ENCODE measurements at regions not wholly inside any gene's neighbourhood (a gene's known extent, or its start where the extent isn't known, plus 50 kb on each side); places are given as distances from the start of the nearest gene placed in this dataset.

- no peak for DNase-seq
These were observed 345.2 kb downstream of the USP25 start for GRCh38 chr21:16074950-16075489.

DNA sequence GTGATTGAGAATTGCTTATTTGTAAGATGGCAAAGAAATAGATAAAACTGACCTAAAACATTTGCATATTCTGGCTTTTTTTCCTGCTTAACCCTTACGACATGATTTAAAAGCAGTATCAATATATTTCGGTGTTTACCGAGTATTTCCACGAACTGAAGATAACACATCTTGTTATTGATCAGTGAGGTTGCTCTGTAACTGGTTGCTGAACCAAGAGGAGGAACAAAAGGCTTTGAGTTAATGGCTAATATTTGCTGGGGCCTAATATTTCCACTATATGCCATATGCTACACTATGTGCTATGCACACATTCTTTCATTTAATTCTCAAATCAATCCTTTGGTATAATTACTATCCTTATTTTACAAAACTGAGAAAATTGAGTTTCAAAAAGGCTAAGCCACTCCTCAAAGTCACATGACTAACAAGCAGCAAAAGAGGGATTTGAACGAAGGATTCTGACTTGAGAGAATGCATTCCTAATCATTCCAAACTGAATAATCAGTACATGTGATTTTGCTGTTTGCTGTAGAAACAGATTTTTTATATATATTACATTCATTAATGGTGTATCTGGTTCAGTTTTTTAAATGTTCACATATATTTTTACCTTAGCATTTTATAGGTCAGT is 346.0 kb downstream of the USP25 start:
- no peak for DNase-seq

DNA sequence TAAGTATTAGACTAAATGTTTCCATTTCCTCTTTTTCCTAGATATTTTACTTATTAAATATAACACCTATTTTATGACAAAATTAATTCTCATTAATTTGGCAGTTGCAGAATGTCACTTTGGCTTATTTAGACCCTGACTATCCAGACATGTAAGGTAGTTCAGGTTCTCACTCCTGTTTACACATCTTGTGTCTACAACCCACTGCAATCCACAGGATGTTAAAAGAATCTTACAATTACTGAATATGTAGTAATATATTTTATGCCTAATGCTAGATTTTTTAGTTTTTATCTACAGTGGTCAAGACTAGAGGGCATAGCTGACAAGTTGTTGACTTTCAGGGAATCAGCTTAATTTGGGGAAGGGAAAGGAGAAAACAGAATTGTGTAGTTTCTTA is 346.7 kb downstream of the USP25 start:
- DNase-seq = no peak

- no peak for DNase-seq
These were observed 348.6 kb downstream of the USP25 start for GRCh38 chr21:16078382-16078781.

GRCh38 chr21:16079830-16080229 is 350.0 kb downstream of the USP25 start:
- no peak for DNase-seq

- no peak for DNase-seq
These were observed 351.5 kb downstream of the USP25 start for GRCh38 chr21:16081304-16081703.

- no peak for DNase-seq
These were observed 352.4 kb downstream of the USP25 start for GRCh38 chr21:16082038-16082816.

GRCh38 chr21:16084776-16085364 is 355.1 kb downstream of the USP25 start:
- no peak for DNase-seq

DNA sequence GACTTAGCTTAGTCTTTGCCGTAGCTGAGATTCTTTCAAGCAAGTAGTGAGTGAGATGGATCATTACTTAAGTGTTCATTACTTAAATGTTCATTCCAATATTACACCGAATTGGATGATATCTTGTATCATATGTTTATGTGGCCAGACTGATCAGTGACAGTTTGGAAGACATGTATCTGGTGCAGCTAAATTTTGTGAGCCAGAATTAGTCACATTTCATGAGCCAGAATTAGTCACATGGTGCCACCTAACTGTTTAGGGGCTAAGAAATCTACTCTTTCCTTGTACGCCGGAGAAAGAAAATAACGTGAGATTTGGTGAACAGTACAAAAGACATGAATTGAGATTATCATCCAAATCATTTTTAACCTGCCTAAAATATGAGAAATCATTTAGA is 355.6 kb downstream of the USP25 start:
- DNase-seq = no peak

GRCh38 chr21:16086121-16086520 is 356.3 kb downstream of the USP25 start:
- no peak for DNase-seq

DNA sequence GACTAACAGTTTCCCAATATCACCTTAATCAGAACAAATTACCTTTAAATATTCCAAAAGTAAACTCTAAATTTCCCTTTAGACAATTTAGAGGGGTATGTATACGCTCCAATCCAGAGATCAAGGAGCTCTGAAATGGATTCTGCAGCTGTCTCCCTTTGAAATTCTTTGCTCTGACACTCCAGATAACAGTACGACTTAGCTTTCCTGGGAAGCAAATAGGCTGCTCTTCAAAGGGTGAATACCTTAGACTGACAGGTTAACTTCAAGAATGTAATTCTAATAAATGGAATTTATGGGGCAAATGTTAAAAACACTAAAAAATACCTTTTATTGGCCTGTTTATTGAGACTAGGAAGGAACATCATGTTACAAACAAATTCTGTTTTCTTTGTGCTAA is 357.2 kb downstream of the USP25 start:
- no peak for DNase-seq

GRCh38 chr21:16087523-16087922 is 357.7 kb downstream of the USP25 start:
- no peak for DNase-seq

GRCh38 chr21:16088056-16088455 is 358.3 kb downstream of the USP25 start:
- no peak for DNase-seq

DNA sequence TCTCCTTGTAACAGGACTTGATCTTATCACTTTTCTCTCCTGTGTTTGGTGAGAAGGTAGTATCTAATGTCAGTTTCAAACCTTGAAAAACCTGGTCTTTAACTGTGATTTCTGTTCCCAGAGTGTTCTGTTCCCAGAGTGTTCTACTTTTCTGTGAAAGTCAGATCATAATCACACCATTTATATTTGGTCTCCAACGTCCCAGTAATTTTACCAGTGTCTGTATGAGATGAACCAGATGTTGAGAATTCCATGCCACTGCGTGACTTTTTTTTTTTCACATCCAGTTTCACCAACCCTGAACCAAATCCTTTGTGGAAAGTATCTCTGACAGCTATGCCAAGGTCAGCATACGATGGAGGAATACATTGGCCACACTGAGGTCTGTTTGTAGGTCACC is 365.2 kb downstream of the USP25 start:
- no peak for DNase-seq

GRCh38 chr21:16096988-16097387 is 367.2 kb downstream of the USP25 start:
- DNase-seq = no peak

DNA sequence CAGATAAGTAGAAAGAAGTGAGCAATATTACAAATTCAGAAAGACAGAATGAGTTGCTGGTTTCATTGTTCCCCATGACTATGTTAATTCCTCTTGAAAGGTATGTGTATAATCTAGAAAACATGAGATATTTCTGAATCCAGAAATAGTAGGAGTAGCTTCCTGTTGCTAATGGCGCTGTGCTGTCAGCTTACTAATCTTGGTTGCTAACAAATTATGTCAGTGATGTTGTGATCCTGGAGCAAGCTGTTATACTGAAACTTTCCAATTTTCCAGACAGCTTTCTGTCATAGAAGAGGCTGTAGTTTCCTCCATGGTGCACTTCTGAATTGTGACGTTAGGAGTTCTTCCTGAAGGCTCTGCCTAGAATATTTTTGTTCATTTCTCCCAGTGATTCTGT is 372.3 kb downstream of the USP25 start:
- no peak for DNase-seq

DNA sequence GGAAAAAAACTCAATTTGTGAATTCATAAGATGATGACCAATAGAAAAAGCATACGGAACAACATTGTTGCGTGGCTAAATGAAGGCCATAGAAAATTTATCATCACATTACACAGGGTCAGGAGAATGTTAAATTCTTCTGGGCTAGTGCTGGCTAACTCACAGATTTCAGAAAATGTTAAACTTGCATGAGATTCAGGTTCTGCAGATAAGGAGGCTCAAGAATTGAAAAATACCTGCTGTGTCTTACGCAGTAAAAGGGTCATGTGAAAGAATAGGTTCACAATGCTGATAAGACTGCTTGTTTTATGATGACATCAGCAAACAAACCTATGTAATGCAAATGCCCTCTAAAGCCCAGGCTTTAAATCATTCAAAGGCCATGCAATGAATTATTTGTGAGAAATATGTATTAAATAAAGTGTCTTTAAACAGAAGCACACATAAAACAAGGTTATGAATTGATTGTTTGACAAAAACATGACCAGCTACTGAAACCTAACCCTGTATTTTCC is 378.8 kb downstream of the USP25 start:
- no peak for DNase-seq

GRCh38 chr21:16113052-16113715 is 383.4 kb downstream of the USP25 start:
- DNase-seq = no peak

DNA sequence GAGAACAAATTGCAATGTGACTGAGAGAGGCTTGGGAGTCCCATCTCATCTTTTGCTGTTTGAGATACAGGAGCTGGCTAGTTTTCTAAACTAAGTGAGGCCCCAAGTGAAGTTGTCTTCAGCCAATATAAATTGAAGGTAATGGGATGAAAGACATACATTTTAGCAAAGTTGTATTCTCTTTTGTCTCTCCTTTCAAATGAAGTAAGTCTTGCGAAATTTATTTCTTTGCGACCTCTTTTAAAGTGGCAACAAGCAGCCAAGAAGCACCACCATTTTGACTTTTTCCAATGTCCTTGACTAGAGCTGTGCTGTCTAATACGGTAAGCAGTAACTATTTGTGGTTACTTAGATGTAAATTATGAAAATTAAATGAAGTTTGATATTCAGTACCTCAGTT is 385.7 kb downstream of the USP25 start:
- DNase-seq = no peak

GRCh38 chr21:16116069-16116468 is 386.3 kb downstream of the USP25 start:
- no peak for DNase-seq

- no peak for DNase-seq
These were observed 387.0 kb downstream of the USP25 start for GRCh38 chr21:16116798-16117197.

- no peak for DNase-seq
These were observed 387.5 kb downstream of the USP25 start for GRCh38 chr21:16117331-16117730.
